OCI-LY7 (cell line): ENCODE measurements at regions not wholly inside any gene's neighbourhood (a gene's known extent, or its start where the extent isn't known, plus 50 kb on each side); places are given as distances from the start of the nearest gene placed in this dataset.

Experiments used
- BruUV-seq: library from RNA; stranded (reverse); fragments of 400-500 nt; replicated peaks from 2 replicates; lab custom pipeline; 2021; lab: Mats Ljungman, UMichigan
- CTCF ChIA-PET: fragments of 300-600 bp; sonication (Branson Sonifier 250); formaldehyde crosslinking; loops from one replicate; lab custom pipeline; 2022; ENCODE audit warnings: antibody characterized with exemption; ENCODE audit not compliant: unreplicated experiment; lab: Charles Lee
- POLR2A ChIA-PET: fragments of 300-600 bp; sonication (Branson Sonifier 250); formaldehyde crosslinking; loops from one replicate; lab custom pipeline; 2022; ENCODE audit warnings: antibody characterized with exemption; lab: Charles Lee
- DNase-seq: peaks from one replicate; pipeline ENCODE4 v3.0.0-alpha.2; 2015; ENCODE audit warnings: low spot score
- H2AFZ ChIP-seq: fragments of 200-600 bp; sonication (generic), shearing (Covaris generic); 2 replicates; pipeline ENCODE4 v1.6.1; 2014; ENCODE audit warnings: mild to moderate bottlenecking, antibody characterized with exemption, low read length, moderate library complexity
- H3K27ac ChIP-seq: fragments of 200-600 bp; sonication (generic); 2 replicates; pipeline ENCODE4 v1.5.1; 2014; ENCODE audit warnings: mixed run types, low read depth, mild to moderate bottlenecking, moderate library complexity, low read length, inconsistent platforms; ENCODE audit not compliant: poor library complexity, severe bottlenecking
- H3K36me3 ChIP-seq: fragments of 200-600 bp; sonication (generic); 2 replicates; pipeline ENCODE4 v1.6.1; 2014; ENCODE audit warnings: mild to moderate bottlenecking, antibody characterized with exemption, low read length, moderate library complexity, mixed read lengths; ENCODE audit not compliant: insufficient read depth
- H3K4me1 ChIP-seq: fragments of 200-600 bp; sonication (generic); 2 replicates; pipeline ENCODE4 v1.5.1; 2014; ENCODE audit warnings: mild to moderate bottlenecking, low read length; ENCODE audit not compliant: insufficient read depth, poor library complexity, severe bottlenecking
- H3K4me2 ChIP-seq: fragments of 200-600 bp; sonication (generic); 2 replicates; pipeline ENCODE4 v1.6.1; 2014; ENCODE audit warnings: mild to moderate bottlenecking, low read length
- H3K4me3 ChIP-seq: fragments of 200-600 bp; sonication (generic); 2 replicates; pipeline ENCODE4 v1.5.1; 2014; ENCODE audit warnings: mild to moderate bottlenecking, low read depth, low read length; ENCODE audit not compliant: poor library complexity, severe bottlenecking
- H3K79me2 ChIP-seq: fragments of 200-600 bp; sonication (generic); 2 replicates; pipeline ENCODE4 v1.6.1; 2016; ENCODE audit warnings: low read depth, mild to moderate bottlenecking, low read length, moderate library complexity, mixed read lengths; ENCODE audit not compliant: insufficient read depth
- H3K9me2 ChIP-seq: fragments of 200-600 bp; sonication (generic); 2 replicates; pipeline ENCODE4 v1.6.1; 2016; ENCODE audit warnings: mild to moderate bottlenecking, low read length, mixed read lengths; ENCODE audit not compliant: insufficient read depth
- H3K9me3 ChIP-seq: fragments of 200-600 bp; sonication (generic); 2 replicates; pipeline ENCODE4 v1.6.1; 2014; ENCODE audit warnings: mild to moderate bottlenecking, mixed run types, low read length, mixed read lengths
- H4K20me1 ChIP-seq: fragments of 200-600 bp; sonication (generic); 2 replicates; pipeline ENCODE4 v1.6.1; 2014; ENCODE audit warnings: mild to moderate bottlenecking, antibody characterized with exemption, low read length, moderate library complexity, mixed read lengths; ENCODE audit not compliant: insufficient read depth
- EZH2phosphoT487 ChIP-seq: fragments of 200-600 bp; sonication (generic); IDR thresholded peaks from 2 replicates; pipeline ENCODE4 v1.6.1; 2018; ENCODE audit warnings: low read depth, borderline replicate concordance, mild to moderate bottlenecking, mixed run types, antibody characterized with exemption, low read length, moderate library complexity, mixed read lengths
- intact Hi-C: fragments of 100-400 bp; cut with micrococcal nuclease; formaldehyde crosslinking; loops from one replicate; pipeline ENCODE4 v1.10.0; 2022; ENCODE audit not compliant: unreplicated experiment
- TF ChIP-seq, protein P1 (sequence below): fragments of 200-600 bp; sonication (generic); conservative IDR thresholded peaks from 2 replicates; pipeline ENCODE4 v1.5.1; 2014; ENCODE audit warnings: mild to moderate bottlenecking, antibody characterized with exemption, low read length, moderate library complexity, mixed read lengths

DNA sequence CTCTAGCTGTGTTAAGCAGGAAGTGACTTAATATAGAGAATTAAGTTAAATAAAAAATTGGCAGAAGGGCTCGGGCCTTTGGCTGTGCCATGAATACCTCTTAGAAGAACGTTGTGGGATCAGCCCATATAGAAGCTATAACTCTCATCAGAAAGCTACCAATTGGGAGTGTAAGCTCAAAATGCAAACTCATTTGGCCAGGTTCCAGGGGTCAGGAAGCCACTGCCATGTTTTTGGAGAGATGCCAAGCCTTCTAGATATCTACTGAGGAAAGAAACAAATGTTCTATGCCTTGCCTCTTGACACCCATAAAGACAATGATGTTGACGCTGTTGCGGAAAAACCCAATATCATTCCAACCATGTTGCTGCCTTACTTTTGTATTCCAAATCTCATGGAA is 475.2 kb upstream of the TGFBR2 start:
- Histone ChIP-seq H3K79me2 (no peaks in the 10 kb centered on the region), H3K36me3 (no peaks in the 10 kb centered on the region), H2AFZ (no peak overlapping the region), H3K4me3 (no peak overlapping the region), H4K20me1 (no peaks in the 10 kb centered on the region), H3K9me2 (no peaks in the 10 kb centered on the region), H3K4me2 (no peak overlapping the region), H3K4me1 (no peaks in the 10 kb centered on the region), H3K9me3 (no peaks in the 10 kb centered on the region), H3K27ac (no peak overlapping the region)
- BruUV-seq, result no TSS peak
- TF ChIP-seq, protein P1, sequence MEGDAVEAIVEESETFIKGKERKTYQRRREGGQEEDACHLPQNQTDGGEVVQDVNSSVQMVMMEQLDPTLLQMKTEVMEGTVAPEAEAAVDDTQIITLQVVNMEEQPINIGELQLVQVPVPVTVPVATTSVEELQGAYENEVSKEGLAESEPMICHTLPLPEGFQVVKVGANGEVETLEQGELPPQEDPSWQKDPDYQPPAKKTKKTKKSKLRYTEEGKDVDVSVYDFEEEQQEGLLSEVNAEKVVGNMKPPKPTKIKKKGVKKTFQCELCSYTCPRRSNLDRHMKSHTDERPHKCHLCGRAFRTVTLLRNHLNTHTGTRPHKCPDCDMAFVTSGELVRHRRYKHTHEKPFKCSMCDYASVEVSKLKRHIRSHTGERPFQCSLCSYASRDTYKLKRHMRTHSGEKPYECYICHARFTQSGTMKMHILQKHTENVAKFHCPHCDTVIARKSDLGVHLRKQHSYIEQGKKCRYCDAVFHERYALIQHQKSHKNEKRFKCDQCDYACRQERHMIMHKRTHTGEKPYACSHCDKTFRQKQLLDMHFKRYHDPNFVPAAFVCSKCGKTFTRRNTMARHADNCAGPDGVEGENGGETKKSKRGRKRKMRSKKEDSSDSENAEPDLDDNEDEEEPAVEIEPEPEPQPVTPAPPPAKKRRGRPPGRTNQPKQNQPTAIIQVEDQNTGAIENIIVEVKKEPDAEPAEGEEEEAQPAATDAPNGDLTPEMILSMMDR, result no peak
- TF ChIP-seq EZH2phosphoT487, result no peak
- ChIA-PET CTCF (no interaction called here), POLR2A (interaction anchor here (0.6 kb wide), 1 partner anchor 659 kb away, joined by 3 read pairs; no protein-coding TSS in a partner anchor)
- intact Hi-C loops, result no loop called here
- DNase-seq, result no peak

GRCh38 chr3:30135190-30135589 is 471.2 kb upstream of the TGFBR2 start:
- H3K9me2 ChIP-seq, result no peaks in the 10 kb centered on the region
- intact Hi-C loops, result no loop called here
- CTCF ChIA-PET, result no interaction called here
- TF ChIP-seq, protein P1, result peak; percentile 60
- TF ChIP-seq EZH2phosphoT487, result no peak
- no peaks in the 10 kb centered on the region for H3K79me2 ChIP-seq
- no peak overlapping the region for H3K27ac ChIP-seq
- H3K9me3 ChIP-seq, result no peaks in the 10 kb centered on the region
- no peak overlapping the region for H3K4me3 ChIP-seq
- no peaks in the 10 kb centered on the region for H3K4me1 ChIP-seq
- no TSS peak for BruUV-seq
- no peak overlapping the region for H3K4me2 ChIP-seq
- no peaks in the 10 kb centered on the region for H3K36me3 ChIP-seq
- no peaks in the 10 kb centered on the region for H4K20me1 ChIP-seq
- H2AFZ ChIP-seq, result no peak overlapping the region
- peak; percentile 22 for DNase-seq
- POLR2A ChIA-PET, result interaction anchor here (0.5 to 1.0 kb wide), 3 partner anchors 11 to 151 kb away, joined by 3 to 4 read pairs (median 3); no protein-coding TSS in a partner anchor

DNA sequence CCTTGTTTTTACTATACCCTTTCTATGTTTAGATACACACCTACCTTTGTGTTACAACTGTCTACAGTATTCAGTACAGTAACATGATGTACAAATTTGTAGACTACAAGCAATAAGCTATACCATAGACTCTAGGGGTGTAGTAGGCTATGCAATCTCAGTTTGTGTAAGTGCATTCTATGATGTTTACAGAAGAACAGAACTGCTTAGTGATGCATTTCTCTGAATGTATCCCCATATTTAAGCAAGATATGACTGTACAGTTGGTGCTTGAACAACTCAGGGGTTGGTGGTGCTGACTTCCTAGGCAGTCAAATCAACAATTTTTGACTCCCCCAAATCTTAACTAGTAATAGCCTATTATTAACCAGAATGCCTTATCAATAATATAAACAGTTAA is 467.1 kb upstream of the TGFBR2 start:
- DNase-seq, result no peak
- Histone ChIP-seq H2AFZ (no peak overlapping the region), H3K4me1 (no peaks in the 10 kb centered on the region), H4K20me1 (no peaks in the 10 kb centered on the region), H3K36me3 (no peaks in the 10 kb centered on the region), H3K79me2 (no peaks in the 10 kb centered on the region), H3K9me2 (no peaks in the 10 kb centered on the region), H3K4me2 (no peak overlapping the region), H3K9me3 (no peaks in the 10 kb centered on the region), H3K4me3 (no peak overlapping the region), H3K27ac (no peak overlapping the region)
- POLR2A ChIA-PET, result interaction anchor here (0.6 to 0.7 kb wide), 2 partner anchors 629 to 1022 kb away, joined by 3 to 4 read pairs; no protein-coding TSS in a partner anchor
- intact Hi-C loops, result no loop called here
- no TSS peak for BruUV-seq
- CTCF ChIA-PET, result no interaction called here
- TF ChIP-seq EZH2phosphoT487, result no peak
- TF ChIP-seq, protein P1, result no peak
